ENCODE measurements at regions not wholly inside any gene's neighbourhood (a gene's known extent, or its start where the extent isn't known, plus 50 kb on each side); places are given as distances from the start of the nearest gene placed in this dataset.

- no peak for DNase-seq
Observed at GRCh38 chr2:35080231-35080910, 1275.2 kb upstream of the CRIM1 start.

GRCh38 chr2:35067420-35067819, 1288.2 kb upstream of the CRIM1 start:
- DNase-seq, result no peak

GRCh38 chr2:35063836-35064235, 1291.7 kb upstream of the CRIM1 start:
- DNase-seq, result no peak

- DNase-seq, result no peak
Observed at GRCh38 chr2:35035883-35036282, 1319.7 kb upstream of the CRIM1 start.

- no peak for DNase-seq
Observed at GRCh38 chr2:35033748-35034147, 1321.8 kb upstream of the CRIM1 start.

GRCh38 chr2:35023545-35023944, 1332.0 kb upstream of the CRIM1 start:
- DNase-seq, result no peak

GRCh38 chr2:35000453-35000852, 1355.1 kb upstream of the CRIM1 start:
- DNase-seq, result no peak

GRCh38 chr2:34998741-34999140, 1356.8 kb upstream of the CRIM1 start:
- no peak for DNase-seq

- no peak for DNase-seq
Observed at GRCh38 chr2:34997779-34998178, 1357.8 kb upstream of the CRIM1 start.

- DNase-seq, result no peak
Observed at GRCh38 chr2:34995196-34995595, 1360.4 kb upstream of the CRIM1 start.

- DNase-seq, result no peak
Observed at GRCh38 chr2:34991508-34992274, 1363.9 kb upstream of the CRIM1 start.

- no peak for DNase-seq
Observed at GRCh38 chr2:34985474-34985873, 1370.1 kb upstream of the CRIM1 start.

GRCh38 chr2:34980689-34981088, 1374.9 kb upstream of the CRIM1 start:
- no peak for DNase-seq

GRCh38 chr2:34979148-34979547, 1376.4 kb upstream of the CRIM1 start:
- DNase-seq, result no peak

- no peak for DNase-seq
Observed at GRCh38 chr2:34961822-34962221, 1362.7 kb upstream of the FAM98A start.

- DNase-seq, result no peak
Observed at GRCh38 chr2:34954758-34955157, 1355.7 kb upstream of the FAM98A start.

- DNase-seq, result no peak
Observed at GRCh38 chr2:34950797-34951196, 1351.7 kb upstream of the FAM98A start.

GRCh38 chr2:34949316-34949715, 1350.2 kb upstream of the FAM98A start:
- no peak for DNase-seq

- DNase-seq, result no peak
Observed at GRCh38 chr2:34936089-34936488, 1337.0 kb upstream of the FAM98A start.

- DNase-seq, result no peak
Observed at GRCh38 chr2:34912084-34912483, 1313.0 kb upstream of the FAM98A start.

GRCh38 chr2:34909992-34910705, 1311.0 kb upstream of the FAM98A start:
- DNase-seq, result no peak

GRCh38 chr2:34907812-34908211, 1308.7 kb upstream of the FAM98A start:
- DNase-seq, result no peak

GRCh38 chr2:34901739-34902138, 1302.6 kb upstream of the FAM98A start:
- no peak for DNase-seq

GRCh38 chr2:34899079-34899478, 1300.0 kb upstream of the FAM98A start:
- peak; percentile 74 for DNase-seq

Data from kidney glomerular epithelial cell (primary cell).